Skeletal muscle satellite cell (primary cell): ENCODE measurements at regions not wholly inside any gene's neighbourhood (a gene's known extent, or its start where the extent isn't known, plus 50 kb on each side); places are given as distances from the start of the nearest gene placed in this dataset.

Experiments
- H3K27me3 ChIP-seq: 2 replicates; pipeline ENCODE4 v1.7.0; 2013; ENCODE audit warnings: low read length; ENCODE audit not compliant: control insufficient read depth, insufficient read depth
- H3K36me3 ChIP-seq: 2 replicates; pipeline ENCODE4 v1.7.0; 2013; ENCODE audit warnings: mild to moderate bottlenecking, control low read depth, low read length; ENCODE audit not compliant: insufficient read depth
- H3K4me1 ChIP-seq: 2 replicates; pipeline ENCODE4 v1.7.0; 2013; ENCODE audit warnings: low read length; ENCODE audit not compliant: control insufficient read depth, insufficient read depth
- H3K4me2 ChIP-seq: 2 replicates; pipeline ENCODE4 v1.7.0; 2013; ENCODE audit warnings: mild to moderate bottlenecking, low read length
- H3K4me3 ChIP-seq: 2 replicates; pipeline ENCODE4 v1.7.0; 2013; ENCODE audit warnings: low read length
- H3K9ac ChIP-seq: 2 replicates; pipeline ENCODE4 v1.7.0; 2013; ENCODE audit warnings: mild to moderate bottlenecking, low read depth, low read length, moderate library complexity
- H3K9me3 ChIP-seq: replicated peaks from 2 replicates; pipeline ENCODE4 v1.7.0; 2013; ENCODE audit warnings: mild to moderate bottlenecking, control low read depth, low read length

DNA sequence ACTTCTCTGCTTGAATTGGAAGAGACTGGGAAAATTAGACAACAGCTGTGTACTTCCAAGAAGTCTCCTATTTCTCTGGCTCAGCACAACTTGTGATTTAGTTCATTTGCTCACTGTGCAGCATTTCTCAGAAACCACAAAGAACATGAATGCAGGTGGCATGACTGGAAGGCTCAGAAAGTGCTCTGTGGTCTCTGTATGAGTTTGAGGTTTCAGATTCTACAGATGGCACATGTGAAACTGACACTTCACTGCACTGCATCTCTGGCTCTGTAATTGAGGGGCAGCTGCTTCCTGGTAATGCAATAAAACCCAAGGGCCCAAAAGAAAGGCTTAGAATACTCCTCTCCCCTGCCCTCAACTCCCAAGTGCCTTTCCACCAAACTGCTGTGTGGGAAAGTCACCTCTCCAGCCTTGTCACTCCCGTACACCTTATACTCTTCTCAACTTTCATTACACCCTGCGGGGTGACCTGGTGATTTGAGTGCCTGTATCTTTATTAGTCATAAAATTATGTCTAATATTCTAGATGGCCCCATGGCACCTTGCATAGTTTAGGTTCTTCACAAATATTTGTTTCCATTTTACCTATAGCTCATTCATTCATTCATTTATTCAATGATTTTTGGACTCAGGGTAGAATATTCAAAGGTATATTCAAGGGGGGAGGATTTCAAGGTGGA lies 82.5 kb downstream of the ESM1 start:
- Histone ChIP-seq H3K4me3 (no peak overlapping the region), H3K9ac (no peak overlapping the region), H3K36me3 (no peaks in the 10 kb centered on the region), H3K9me3 (no peaks in the 10 kb centered on the region), H3K4me2 (no peak overlapping the region), H3K27me3 (peaks cover 6% of the 10 kb centered on the region), H3K4me1 (peaks cover 34% of the 10 kb centered on the region)

DNA sequence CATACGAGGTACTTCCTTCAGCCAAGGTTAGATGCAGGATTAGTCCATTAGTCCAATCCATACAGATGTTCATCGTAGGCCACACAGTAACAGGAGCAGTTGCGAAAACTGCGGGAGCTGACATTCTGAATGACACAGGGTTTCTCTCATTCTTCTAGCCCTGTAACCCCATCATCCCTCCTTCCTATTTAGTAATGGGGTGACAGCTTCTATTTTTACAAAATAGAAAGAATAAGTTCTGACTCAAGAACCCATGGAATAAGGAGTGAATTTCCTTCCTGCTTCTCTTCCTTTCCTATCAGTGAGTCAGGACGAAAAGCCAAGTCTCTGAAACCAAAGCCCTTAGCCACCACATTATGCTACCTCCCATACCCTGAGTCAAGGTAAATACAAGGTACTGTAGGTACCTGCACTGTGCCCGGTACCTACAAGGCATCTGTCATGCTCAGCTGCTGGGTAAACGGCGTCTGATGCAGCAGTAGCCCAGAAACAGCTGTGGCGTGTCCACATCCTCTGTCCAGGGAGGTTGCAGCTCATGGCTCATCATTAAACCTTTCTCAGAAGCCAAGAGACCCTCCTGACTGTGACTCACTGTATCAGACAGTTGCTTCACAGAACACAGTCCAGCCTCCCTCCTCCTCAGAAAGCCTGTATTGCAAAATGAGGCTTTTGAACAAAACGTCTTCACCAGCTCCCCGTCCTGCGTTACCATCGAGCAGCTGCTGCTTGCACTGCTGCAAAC lies 84.2 kb downstream of the ESM1 start:
- no peaks in the 10 kb centered on the region for H3K36me3 ChIP-seq
- H3K4me3 ChIP-seq = peak overlapping the region; percentile 19
- H3K4me1 ChIP-seq = peaks cover 34% of the 10 kb centered on the region
- H3K4me2 ChIP-seq = peak overlapping the region; percentile 71
- H3K27me3 ChIP-seq = peaks cover 9% of the 10 kb centered on the region
- H3K9me3 ChIP-seq = no peaks in the 10 kb centered on the region
- H3K9ac ChIP-seq = peak overlapping the region; percentile 39

DNA sequence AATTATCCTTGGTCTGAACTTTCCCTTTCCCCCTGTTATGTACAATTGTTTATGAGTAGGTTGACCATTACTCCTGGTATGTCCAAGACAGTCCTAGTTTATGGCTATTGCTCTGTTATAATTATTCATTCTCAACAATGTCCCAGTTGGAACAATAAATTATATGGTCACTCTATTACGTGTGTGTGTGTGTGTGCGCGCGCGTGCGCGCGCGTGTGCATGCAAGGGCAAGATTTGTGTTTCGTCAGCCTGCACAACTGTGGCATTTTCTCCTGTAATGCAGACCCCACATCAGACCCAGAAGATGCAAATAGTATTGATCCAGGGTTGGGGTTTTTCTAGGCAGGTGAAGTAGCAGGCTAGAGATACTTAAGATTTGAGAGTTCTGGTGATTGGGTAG lies 88.4 kb downstream of the ESM1 start:
- Histone ChIP-seq H3K36me3 (no peaks in the 10 kb centered on the region), H3K4me1 (peaks cover 15% of the 10 kb centered on the region), H3K27me3 (peaks cover 12% of the 10 kb centered on the region), H3K4me3 (no peak overlapping the region), H3K9me3 (no peaks in the 10 kb centered on the region), H3K4me2 (no peak overlapping the region), H3K9ac (no peak overlapping the region)

DNA sequence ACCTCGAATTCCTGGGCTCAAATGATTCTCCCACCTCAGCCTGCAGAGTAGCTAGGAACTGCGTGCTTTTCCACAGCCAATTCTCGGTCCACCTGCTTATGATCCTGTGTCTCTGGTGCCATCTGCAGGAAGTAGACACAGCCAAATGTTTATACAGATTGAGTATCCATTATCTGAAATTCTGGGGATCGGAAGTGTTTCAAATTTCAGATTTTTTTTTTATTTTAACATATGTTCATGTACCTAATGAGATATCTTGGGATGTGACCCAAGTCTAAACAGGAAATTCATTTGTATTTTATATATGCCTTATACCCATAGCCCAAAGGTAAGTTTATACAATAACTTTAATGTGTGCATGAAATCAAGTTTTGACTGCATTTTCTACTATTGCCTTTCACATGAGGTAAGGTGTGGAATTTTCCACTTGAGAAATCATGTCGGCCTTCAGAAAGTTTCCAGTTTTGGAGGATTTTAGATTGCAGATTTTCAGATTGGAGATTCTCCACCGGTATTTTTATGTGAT lies 89.5 kb downstream of the ESM1 start:
- H3K9me3 ChIP-seq = no peaks in the 10 kb centered on the region
- H3K4me2 ChIP-seq = no peak overlapping the region
- peaks cover 4% of the 10 kb centered on the region for H3K4me1 ChIP-seq
- H3K27me3 ChIP-seq = peaks cover 17% of the 10 kb centered on the region
- no peak overlapping the region for H3K9ac ChIP-seq
- no peaks in the 10 kb centered on the region for H3K36me3 ChIP-seq
- H3K4me3 ChIP-seq = no peak overlapping the region

DNA sequence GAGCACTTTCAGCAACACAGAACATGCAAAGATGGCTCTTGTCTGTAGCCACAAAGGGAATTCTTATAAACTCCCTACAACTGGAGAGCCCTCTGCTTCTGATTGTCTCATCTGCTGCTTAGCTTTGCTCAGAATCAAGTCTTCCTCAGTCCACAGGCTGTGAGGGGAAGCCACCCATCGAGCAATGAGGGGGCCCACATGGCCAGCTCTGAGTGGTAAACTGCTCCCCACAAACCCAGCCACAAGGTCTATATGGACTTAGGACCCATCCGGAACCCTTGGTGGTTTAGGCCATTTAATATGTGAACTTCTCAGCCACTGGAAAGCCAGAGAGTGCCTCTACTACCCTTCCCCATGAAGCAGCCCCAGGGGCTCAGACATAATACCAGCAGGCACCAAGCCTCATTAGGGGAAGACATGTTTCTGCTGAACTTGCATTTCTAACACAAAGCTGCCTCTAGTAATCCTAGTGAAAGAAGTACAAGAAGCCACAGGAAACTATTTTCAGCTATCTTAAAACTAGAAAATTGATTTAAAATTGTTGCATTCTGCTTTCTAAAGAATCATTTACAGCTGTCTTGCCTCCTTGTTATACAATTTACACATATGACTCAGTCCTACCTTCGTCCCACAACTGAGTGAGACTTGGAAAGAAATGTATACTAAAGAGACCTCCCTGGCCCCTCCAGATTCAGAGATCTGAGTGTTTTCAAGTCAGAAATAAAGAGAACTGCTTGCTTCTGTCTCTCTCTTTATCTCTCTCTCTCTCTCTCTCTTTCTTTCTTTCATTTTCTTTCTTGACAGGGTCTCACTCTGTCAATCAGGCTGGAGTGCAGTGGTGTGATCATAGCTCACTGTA lies 90.2 kb downstream of the ESM1 start:
- Histone ChIP-seq H3K4me3 (no peak overlapping the region), H3K4me2 (no peak overlapping the region), H3K4me1 (peaks cover 2% of the 10 kb centered on the region), H3K27me3 (peaks cover 17% of the 10 kb centered on the region), H3K9me3 (no peaks in the 10 kb centered on the region), H3K9ac (no peak overlapping the region), H3K36me3 (no peaks in the 10 kb centered on the region)

DNA sequence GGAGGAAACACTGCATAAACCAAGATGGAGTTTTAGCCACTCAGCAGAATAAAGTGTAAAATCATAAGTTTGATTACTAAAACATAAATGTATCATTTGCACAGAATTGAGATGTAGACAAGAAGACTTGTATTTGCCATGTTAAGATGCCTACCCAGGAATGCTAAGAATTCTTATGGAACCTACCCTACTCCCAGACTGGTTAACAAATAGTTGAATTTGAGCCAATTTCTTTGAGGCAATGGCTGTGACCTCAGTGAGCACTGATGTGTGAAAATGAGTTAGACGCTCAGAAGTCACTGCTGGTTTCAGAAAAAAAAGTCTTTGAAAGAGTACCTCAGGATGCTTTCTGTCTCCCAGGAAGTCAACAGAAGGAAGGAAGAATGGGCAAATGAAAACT lies 95.6 kb downstream of the ESM1 start:
- Histone ChIP-seq H3K27me3 (peaks cover 24% of the 10 kb centered on the region), H3K36me3 (no peaks in the 10 kb centered on the region), H3K4me2 (no peak overlapping the region), H3K9ac (no peak overlapping the region), H3K4me3 (no peak overlapping the region), H3K9me3 (no peaks in the 10 kb centered on the region), H3K4me1 (peaks cover 12% of the 10 kb centered on the region)

DNA sequence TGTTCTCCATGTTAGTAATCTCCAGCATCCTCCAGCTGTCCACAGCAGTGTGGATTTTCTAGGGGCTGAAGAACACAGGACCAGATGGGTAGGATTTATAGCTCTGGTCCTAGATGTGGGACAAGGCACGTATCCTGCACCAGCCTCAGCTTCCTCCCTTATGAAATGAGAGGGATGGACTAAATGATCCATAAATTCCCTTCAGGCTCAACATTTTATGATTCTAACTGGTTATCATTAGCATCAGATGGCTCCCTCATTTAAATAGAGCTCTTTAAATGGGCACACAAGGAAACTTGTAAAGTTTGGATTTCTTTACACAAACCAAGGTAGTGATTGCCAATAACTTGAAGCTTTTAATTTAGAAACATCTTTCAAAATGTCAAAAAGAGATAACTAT lies 97.7 kb downstream of the ESM1 start:
- H3K36me3 ChIP-seq = no peaks in the 10 kb centered on the region
- no peak overlapping the region for H3K9ac ChIP-seq
- H3K4me1 ChIP-seq = peaks cover 23% of the 10 kb centered on the region
- H3K27me3 ChIP-seq = peaks cover 34% of the 10 kb centered on the region
- no peak overlapping the region for H3K4me3 ChIP-seq
- H3K4me2 ChIP-seq = no peak overlapping the region
- H3K9me3 ChIP-seq = no peaks in the 10 kb centered on the region

DNA sequence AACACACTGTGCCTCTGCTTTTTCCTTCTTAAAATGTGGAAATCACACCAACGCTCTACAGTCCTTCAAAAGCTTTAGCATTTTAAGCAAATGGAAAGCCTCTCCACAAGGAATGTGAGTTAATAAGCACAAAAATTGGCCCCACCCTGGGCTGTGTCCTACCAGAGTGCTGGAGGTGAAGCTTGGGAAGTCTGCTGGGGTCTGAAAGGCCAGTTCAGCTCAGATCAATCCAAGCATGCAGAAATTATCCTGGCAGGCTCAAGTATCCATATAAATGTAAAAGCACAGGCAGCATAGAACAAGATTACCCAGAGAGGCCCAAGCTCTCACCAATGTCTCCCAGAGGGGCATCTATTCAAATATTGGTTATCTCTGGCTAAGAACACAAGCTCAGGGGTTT lies 98.5 kb downstream of the ESM1 start:
- peaks cover 36% of the 10 kb centered on the region for H3K27me3 ChIP-seq
- no peaks in the 10 kb centered on the region for H3K36me3 ChIP-seq

DNA sequence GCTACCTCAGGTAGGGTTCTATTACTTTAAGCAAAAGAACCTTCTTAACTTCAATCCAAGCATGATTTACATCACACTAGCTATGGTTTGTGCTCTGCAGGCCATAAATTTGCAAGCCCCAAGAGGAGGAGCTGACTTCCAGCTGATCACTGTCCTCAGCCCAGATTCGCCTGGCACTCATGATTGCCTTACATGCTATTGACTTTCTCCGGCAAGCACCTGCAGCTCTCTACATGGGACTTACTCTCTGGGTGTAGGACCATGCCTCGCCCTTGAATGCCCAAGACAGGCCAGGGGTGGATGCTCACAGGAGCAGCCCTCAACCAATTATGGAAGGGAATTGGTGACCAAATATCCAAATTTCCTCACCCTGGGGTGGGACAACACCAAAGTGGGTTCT lies 99.8 kb downstream of the ESM1 start:
- H3K27me3 ChIP-seq = peaks cover 31% of the 10 kb centered on the region
- no peak overlapping the region for H3K9ac ChIP-seq
- H3K36me3 ChIP-seq = no peaks in the 10 kb centered on the region
- no peaks in the 10 kb centered on the region for H3K9me3 ChIP-seq
- H3K4me2 ChIP-seq = no peak overlapping the region
- H3K4me3 ChIP-seq = no peak overlapping the region
- peaks cover 25% of the 10 kb centered on the region for H3K4me1 ChIP-seq

More for the DNA sequence above, 98.5 kb downstream of the ESM1 start:
- Histone ChIP-seq H3K4me1 (peaks cover 23% of the 10 kb centered on the region), H3K4me2 (no peak overlapping the region), H3K9me3 (no peaks in the 10 kb centered on the region), H3K4me3 (no peak overlapping the region), H3K9ac (no peak overlapping the region)

DNA sequence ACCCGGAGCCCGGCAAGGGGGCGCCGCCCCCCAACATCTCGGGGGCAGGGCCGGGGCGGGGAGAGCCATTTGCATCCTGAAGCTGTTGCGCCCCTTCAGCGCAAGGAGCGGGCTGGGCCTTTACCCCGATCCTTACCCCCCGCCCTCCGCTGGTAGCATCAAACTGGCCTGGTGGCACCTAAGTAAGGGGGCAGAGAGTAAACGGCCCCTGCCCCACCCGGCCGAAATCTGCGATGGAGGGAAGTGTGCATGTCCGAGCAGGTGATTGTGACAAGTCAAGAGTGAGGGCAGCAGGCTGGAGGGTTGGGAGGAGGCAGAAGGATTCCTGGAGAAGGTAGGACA lies 101.2 kb downstream of the ESM1 start:
- H3K36me3 ChIP-seq = no peaks in the 10 kb centered on the region
- H3K4me3 ChIP-seq = peak overlapping the region; percentile 70
- H3K27me3 ChIP-seq = peaks cover 31% of the 10 kb centered on the region
- peaks cover 14% of the 10 kb centered on the region for H3K4me1 ChIP-seq
- H3K9me3 ChIP-seq = no peaks in the 10 kb centered on the region
- H3K4me2 ChIP-seq = peak overlapping the region; percentile 91
- H3K9ac ChIP-seq = no peak overlapping the region

DNA sequence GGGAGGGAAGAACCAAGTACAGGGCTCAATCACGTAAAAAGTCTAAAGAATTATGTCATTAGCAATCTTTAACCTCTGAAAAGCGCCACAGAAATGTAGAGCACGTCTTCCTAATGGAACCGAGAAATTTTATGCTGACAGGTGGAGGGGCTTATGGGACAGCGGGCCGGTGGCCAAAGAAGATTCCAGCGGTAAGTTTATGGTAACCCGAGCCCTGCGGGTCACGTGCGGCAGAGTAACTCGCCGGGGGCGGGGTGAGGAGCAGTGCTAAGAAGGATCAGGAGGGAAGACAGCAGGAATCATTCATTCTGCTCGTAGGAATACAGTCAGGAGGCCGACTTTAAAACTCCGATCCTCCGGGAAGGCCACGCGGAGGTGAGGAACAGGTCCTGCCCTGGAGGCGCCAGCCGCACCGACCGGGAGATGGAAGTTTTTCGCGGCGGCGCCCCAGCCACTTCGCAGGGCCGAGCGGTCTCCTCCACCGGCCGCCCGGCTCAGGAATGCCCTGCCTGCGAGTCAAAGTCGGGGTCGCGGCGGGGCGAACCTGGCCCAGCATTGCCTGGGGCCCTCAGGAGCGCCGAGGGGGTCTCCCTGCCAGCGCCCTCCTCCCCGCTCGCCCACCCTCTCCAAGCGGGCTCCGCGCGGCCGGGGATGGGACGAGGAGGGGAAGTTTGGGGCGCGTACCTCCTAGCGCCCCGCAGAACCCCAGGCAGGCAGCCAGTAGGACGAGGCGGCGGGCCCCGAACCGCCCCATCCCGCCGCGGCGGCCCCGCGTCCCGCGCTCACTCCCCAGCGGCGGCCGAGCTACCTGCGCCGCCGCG lies 101.8 kb downstream of the ESM1 start:
- Histone ChIP-seq H3K9me3 (no peaks in the 10 kb centered on the region), H3K9ac (peak overlapping the region; percentile 51), H3K4me2 (peak overlapping the region; percentile 91), H3K4me1 (peaks cover 14% of the 10 kb centered on the region), H3K27me3 (peaks cover 31% of the 10 kb centered on the region), H3K4me3 (peak overlapping the region; percentile 70), H3K36me3 (no peaks in the 10 kb centered on the region)
